ENCODE measurements at regions not wholly inside any gene's neighbourhood (a gene's known extent, or its start where the extent isn't known, plus 50 kb on each side); places are given as distances from the start of the nearest gene placed in this dataset.

DNA sequence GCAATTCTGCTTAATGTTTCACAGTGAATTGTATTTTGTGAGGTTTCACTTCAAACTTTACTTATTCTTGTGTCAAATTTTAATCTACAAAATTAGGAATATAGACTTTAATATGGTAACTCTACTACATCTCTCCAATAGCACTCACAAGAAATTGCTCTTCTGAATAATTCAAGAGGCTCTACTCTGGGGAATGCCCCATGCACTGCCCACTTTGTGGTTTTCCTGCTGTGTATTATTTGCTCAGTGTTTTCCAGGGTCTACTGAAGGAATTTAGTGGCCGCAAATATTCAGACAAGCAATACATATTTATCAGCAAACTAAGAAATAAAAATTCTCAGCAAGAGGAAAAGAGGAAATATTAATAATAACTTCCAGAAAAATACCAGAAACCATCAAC lies 611.4 kb downstream of the TNS3 start:
- DNase-seq = no peak

DNA sequence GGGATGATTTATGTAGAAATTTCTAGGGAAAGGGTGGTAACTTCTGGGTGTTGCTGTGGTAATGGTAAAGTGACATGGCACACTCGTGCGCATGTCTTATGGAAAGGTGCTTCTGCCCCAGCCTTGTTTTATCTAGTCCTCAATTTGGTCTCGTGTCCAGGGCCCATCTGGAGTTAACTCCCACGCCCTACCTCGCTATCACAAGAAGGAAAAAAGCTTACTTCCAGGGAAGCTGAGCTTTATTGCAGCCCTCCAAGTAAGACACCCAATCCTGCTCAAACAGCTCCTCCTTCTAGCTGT lies 611.8 kb downstream of the TNS3 start:
- DNase-seq = no peak

DNA sequence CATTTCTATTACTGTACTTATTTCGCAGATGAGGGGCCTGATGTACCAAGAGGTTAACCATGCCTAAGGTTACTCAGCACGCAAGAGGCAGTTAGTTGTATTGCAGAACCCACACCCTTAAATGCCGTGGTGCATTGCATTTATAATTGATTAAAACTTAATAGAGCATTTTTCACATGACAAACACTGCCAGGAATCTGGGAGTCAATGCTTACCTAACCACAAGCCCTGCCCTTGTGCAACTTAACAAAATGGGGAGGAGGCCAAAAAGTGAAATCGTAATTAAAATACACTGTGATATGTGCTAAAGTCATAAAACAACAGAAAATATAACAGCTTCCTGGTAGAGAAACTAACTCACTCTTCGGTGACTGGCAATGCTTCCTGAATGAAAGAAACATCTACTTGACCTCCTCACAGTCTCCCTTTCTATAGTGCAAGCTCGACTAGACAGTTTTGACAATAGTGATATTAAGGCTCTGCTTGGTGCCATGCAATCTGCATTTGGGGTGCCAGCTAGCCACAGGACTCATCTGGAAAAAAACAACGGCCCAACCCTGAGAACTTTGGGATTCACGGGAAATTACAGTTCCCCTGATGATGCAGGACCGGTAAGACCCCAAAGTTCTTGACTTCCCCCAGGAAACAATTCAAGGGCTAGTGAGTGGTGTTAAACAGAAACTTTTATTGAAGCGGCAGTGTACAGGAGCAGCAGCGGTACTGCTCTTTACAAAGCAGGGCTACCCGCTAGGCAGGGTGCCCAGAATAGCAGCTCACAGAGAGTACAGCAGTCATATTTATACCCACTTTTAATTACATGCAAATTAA lies 612.4 kb downstream of the TNS3 start:
- no peak for DNase-seq

DNA sequence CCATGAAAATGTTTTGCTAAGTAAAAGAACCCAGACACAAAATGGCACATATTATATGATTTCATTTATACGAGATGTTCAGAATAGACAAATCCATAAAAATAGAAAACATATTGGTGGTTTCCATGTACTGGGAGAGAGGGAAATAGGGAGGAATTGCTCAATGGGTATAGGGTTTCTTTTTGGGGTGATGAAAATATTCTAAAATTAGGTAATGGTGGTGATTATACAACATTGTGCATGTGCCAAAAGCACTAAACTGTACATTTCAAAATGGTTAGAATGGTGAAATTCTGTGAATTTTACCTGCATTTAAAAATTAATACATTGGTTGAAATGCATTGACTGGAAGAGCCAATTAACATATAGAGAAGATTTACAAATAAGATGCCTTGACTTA lies 613.9 kb downstream of the TNS3 start:
- DNase-seq = no peak

DNA sequence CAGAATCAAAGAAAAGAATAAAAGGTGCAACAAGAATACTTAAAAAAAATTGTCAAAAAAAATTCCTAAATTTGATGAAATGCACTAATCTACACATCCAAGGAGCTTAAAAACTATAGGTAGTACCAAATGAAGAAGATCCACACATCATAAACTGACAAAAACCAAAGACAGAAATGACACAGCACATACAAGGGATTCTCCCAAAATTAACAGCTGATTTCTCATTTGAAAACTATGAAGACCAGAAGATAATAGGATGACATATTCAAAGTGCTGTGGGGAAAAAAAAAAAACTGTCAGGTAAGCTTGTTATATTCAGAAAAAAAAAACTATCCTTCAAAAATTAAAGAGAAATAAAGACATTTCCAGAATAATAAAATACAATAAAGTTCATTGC lies 618.2 kb downstream of the TNS3 start:
- DNase-seq = no peak

DNA sequence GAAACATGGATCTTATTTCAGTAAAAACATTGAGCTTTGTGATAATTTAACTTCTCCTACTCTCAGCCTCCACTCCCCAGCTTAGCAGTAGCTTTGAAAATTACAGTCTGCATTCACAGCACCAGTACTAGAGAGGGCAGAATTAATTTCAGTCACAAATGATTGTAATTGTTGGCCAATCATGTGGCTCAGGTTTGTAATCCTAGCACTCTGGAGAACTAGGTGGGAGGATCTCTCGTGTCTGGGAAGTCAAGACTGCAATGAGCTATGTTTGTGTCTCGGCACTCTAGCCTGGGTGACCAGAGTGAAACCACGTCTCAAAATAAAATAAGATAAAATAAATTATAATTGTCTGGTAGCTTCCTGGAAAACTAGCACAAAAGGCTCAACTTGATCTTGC lies 620.9 kb downstream of the TNS3 start:
- no peak for DNase-seq

DNA sequence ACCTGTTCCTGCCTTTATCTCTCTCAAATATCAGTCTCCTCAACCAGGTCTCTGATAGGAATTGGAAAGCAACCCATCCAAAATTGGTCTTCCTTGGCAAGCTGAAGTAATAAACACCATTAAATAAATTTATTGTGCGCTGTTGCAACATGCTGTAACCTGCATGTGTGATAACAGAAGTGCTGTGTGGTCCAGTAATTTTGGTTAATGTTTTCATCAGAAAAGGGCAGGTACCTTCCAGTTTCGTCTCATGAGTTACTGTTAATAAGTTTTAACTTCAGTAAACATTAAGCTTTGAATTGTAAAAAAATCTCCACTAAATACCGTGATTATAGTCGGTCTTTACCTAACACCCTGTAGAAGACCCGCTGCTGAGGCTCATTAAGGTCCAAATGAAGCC lies 624.7 kb downstream of the TNS3 start:
- DNase-seq = no peak

DNA sequence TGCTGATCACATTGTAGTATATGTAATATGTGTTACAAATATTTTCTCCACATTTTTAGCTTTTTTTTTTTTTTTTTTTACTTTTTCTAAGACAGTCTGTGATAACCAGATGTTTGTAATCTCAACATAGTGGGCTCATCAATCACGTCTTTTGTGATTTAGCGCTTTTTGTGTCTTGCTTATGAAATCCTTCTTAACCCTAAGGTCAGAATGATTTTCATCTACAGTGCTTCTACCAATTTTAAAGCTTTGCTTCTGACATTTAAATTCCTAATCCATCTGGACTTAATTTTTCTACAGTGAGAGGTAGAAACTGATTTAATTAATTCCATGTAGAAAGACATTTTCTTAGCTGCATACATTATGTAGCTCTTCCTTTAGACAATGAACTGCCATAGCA lies 626.4 kb downstream of the TNS3 start:
- DNase-seq = no peak

DNA sequence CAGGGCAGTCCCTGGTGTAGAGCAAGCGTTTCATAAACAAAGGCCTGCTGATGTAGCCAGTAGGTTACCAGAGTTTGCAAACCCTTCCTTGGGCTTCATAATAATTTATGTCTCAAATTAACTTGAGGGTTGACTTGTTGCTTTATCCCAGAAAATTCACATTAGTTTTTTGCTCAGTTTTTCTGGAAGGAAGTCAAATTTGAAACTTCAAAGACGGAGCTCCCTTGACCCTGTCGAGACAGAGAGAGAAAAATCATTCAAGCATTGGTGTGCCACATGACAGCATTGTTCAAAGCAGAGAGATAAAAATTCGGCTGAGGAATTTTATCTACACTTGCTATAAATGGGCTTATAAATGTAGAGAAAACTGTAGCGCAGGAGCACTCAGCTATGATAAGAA lies 627.7 kb downstream of the TNS3 start:
- no peak for DNase-seq

DNA sequence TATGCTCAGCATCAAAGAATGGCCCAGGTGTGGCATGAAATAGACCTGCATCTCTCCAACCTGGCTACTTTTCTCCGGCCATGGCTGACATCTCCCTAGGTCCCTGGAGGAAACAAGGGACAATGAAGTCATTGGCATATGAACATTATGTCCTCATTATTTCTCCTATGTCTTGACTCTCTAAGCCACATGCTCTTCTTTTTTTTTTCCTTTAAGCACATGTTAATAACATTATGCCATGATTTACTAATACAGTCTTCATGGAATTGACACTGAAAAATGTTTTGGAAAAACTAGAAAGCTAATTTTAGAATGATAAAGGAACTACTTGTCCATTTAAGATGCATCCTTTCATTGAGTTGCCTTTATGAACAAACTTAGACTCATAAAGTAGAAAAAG lies 628.9 kb downstream of the TNS3 start:
- DNase-seq = no peak

DNA sequence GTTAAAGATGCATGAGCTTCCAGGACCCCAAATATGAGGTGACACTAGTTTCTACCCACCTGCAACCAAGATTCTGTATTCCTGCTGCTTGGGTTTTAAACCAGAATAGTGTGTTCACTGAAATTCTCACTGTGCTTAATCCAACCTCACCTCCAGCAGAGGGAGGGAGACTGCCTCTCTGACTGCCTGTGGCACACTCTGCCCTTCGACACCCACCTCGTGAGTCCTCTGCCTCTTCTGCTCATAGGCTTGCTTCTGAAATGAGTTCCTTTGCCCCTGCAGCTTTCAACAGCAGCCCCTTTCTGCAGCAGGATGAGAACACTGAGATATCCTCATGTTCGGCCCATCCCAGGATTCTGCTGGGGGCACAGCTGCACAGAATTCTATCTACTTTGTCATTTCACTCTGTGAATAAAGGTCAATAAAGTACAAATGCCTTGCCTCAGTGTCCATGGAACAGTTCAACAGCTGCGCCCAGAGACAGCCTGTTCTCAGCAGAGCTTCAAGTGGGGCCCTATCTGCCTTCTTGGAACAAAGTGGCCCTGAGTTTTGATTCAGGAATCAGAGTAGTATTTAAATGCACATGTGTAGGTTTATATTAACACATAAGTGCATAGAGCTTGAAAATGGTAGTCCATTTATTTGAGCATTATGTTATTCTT lies 632.5 kb downstream of the TNS3 start:
- DNase-seq = no peak

DNA sequence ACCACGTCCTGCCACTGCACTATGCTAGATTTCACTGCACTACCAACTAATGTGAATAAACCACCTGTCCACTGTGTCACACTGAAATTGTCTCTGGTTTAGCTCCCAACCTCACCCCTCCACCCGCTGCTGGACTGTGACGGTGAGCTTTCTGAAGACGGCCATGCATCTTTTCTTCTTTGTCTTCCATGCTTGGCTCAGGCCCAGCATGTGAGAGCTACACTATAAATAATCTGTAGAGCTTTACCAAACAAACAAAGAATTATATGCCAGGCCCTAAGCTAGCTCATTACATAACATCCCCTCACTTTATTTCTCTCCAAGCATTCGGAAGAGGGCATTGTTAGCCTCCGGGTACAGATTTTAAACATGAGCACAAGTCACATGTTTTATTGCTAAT lies 633.2 kb downstream of the TNS3 start:
- DNase-seq = peak; percentile 10

DNA sequence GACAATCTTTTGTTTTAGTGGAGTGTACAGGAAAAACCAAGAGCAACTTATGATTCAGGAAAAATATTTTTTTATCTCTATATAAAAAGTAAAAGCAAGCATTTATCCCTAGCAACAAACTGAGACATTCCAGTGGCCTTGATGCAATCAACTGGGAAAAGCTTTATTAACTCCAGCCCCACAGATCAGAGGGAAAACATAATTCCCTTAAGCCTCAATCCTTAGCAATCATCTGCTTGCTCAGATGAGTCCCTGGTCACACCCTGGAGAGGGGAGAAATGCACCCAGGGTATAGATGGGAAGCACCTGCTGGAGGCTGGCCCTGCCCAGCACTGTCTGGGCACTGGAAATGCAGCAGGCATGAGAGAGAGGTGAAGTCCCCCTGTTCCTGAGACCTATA lies 636.6 kb downstream of the TNS3 start:
- no peak for DNase-seq

DNA sequence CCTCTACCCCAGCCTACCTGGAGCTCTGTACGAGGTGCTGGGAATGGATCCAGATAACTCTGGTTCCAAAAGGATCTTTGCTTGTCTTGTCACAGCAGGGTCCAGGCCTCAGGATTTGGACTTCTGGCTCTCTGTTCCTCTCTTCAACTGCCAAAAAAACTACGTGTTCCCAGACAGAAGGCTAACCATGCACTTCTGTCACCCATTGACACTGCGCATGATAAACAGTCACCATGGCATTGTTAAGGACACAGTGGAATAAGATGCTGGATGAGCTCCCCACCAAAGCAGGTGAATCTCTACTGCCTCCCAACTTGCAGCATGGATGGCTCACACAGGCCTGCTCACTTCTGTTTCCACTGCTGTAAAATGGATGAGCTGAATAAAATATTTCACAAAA lies 637.9 kb downstream of the TNS3 start:
- DNase-seq = no peak

DNA sequence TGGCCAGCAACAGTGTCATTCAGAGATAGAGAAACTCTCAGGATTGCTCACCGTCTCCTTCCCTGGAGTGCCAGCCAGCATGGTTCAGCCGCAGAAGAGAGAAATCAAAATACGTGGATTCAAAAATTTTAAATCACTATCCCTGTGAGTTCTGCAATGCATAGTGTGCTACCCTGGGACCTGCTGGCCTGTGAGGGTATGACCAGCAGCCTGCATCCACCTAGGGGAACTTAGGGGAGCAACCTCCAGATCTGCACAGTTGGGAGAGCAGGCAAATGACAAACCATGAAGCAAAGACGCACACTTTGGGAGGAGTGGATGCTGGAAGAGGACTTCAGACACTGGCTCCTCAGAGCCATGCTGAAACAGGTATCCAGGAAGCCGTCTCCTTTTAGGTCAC lies 639.3 kb downstream of the TNS3 start:
- DNase-seq = no peak

DNA sequence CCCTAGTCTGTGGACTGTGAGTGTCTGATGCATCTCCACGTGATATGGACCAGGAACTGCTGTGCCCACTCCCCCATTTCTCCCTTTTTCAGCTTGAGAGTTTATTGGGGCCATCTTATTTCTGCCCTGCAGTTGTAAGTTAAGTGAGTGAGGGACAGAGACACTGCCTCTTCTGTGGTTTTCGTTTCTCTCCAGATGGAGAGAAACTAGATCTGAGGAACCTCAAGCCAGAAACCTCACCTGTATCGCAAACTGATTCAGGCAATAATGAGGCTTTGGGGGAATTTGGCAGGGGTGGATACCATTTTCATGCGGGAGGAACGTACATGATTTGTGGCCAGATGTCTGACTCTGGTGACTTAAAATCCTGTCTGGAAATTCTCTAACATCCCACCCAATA lies 641.7 kb downstream of the TNS3 start:
- no peak for DNase-seq

DNA sequence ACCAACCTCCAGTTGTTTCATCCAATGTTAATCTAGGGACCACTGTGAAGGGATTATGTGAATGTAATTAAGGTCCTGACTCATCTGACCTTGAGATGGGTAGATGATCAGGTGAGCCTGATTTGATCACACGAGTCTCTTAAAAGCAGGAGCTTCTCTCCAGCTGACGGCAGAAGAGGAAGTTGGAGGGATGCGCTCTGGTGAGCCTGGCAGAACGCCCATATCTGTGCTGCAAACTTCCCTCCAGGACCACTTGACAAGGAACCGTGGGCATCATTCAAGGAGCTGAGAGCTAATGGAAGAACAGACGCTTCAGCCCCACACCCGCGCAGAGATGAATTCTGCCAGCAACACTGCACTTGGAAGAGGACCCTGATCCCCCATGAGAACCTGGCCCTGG lies 642.4 kb downstream of the TNS3 start:
- no peak for DNase-seq

DNA sequence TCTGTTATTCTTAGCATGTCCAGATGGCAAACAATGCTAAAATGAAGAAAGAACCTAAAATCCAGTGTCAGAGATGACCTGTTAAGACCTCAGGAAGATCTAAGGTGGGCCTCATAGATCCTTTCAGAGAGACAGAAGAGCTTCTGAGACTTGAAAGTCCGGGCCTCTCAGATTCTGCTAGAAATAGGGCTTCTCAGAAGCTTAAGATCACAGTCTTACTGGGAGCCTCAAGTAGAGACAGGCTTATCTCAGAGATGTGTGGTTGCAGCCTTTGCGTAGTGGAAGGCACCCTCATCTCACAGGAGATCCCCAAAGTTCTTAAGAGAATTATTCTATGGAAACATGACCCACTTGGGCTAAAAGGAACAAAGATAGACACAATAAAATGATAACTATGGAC lies 642.8 kb downstream of the TNS3 start:
- DNase-seq = no peak

DNA sequence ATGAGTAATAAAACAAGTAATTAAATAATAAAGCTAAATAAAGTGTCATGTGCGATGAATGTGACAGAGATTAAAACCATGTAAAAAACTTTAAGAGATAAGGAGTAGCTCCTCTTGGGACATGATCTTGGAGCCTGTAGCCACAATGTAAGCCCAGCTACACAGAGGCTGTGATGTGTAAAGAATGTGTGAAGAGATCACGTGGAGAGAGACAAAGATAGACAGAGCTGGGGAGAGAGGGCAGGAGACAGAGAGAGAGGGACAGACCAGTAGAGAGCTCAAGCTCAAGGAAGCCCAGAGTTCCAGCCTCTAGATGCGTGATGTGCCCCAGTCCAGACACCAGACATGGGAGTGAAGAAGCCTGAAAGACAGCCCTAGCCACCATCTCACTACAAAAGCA lies 644.1 kb downstream of the TNS3 start:
- no peak for DNase-seq

DNA sequence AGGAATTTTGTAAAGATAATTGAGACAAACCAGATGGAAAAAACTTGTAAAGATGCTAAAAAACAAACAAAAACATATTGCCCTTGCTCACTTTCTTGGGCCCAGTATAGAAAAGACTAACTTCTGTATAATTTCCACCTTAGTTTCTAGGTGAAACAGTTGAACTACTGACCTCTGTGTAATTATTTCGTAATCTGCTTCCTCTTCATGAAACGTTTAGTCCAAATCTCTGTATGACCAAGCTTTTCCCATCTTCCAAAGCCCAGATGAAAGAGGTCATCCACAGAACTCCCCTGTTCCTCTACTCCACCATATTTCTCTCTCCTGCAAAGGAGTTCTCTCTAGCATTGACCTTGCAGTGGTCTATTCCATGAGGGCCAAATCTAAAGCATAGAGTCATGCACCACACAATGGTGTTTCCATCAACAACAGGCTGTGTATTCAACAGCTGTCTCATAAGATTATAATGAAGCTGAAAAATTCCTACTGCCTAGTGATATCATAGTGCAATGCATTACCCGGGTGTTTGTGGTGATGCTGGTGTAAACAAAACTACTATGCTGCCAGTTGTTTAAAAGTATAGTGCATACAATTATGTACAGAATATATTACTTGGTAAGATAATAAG lies 647.6 kb downstream of the TNS3 start:
- DNase-seq = no peak

DNA sequence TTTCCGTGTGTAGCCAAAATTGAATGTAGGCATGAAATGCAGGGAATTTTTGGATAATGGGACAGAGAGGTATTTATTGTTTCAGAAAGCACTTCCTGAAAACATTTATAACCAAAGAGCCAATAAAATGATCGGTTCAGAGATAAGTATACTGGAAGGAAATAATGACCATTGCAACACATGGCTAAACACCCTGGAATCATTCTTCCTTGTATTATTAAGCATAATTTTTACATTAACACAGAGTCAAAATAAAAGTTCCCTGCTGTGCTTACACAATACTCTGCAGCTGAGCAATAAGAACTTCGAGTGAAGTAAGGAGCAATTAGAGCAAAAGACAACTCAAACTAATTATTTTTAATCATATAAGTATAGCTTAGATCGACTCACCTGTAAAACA lies 648.3 kb downstream of the TNS3 start:
- no peak for DNase-seq

DNA sequence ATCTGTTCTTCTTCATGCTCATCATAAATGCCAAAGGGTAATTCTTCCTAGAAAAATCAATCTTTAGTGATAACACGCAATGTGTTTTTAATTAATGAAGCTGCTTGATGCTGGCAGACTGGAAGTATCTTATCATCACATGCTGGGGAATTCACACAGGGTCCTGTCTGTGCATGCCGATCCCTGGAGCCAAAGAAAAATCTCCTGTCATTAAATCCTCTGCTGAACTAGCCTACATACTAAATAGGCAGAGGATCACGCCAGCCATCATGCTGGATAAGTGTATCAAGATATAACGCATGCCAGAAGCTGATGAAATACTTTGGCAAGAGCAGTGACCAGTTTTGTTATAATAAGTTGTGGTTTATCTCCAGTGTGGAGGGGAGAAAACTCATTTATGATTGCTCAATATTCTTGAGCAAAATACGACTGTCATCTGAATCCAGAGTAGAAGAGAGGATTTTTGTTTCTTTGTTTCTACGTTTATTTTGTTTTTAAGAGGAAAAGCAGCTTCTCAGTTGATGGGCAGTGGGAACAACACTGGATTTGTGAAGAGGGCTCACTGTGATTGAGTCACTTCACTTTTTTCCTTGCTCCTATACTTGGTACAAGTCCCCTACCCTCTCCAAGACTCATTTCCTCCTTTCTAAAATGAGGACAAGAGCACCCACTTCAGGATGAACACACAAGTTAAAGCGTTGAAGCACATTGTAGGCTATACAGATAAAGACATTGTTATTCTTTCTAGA lies 649.1 kb downstream of the TNS3 start:
- no peak for DNase-seq

DNA sequence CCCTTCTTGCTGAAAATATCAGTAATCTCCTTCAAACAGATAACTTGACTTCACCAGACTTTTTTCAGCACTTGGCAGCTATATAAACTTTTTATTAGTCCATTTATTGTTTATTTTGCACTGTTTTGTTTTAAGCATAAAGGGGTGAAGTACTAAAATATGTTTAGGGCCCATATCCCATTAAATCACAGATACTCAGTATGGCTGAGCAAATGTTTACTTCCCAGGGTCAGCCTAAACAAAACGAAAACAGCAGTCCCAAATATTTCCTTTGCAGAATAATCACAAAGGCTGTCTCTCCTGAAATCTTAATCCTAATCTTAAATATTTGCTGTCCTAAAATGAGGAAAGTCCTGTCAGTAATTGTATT lies 649.6 kb downstream of the TNS3 start:
- no peak for DNase-seq

DNA sequence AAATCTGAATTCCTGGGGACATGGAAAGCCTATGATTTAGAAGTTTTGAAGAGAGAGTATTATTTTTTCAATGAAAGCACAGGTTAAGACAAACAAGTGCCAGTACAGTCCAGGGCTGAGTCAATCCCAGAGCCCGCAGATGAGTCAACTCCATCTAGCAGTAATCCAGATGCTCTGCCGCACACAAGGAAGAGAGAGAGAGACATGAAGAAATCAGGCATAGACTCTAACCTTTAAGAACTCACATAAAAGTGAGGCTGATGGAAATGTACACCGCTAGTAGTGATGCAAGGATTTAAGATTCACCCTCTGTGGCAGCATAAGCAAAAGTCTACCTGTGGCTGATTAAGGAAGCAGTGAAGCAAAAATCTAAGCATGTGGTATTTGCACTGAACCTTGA lies 651.5 kb downstream of the TNS3 start:
- DNase-seq = peak; percentile 50
